T follicular helper cell (primary cell): ENCODE measurements at regions not wholly inside any gene's neighbourhood (a gene's known extent, or its start where the extent isn't known, plus 50 kb on each side); places are given as distances from the start of the nearest gene placed in this dataset.

Source experiments
- DNase-seq: peaks from one replicate; pipeline ENCODE4 v3.0.0-alpha.2; 2020; ENCODE audit warnings: low read depth

DNA sequence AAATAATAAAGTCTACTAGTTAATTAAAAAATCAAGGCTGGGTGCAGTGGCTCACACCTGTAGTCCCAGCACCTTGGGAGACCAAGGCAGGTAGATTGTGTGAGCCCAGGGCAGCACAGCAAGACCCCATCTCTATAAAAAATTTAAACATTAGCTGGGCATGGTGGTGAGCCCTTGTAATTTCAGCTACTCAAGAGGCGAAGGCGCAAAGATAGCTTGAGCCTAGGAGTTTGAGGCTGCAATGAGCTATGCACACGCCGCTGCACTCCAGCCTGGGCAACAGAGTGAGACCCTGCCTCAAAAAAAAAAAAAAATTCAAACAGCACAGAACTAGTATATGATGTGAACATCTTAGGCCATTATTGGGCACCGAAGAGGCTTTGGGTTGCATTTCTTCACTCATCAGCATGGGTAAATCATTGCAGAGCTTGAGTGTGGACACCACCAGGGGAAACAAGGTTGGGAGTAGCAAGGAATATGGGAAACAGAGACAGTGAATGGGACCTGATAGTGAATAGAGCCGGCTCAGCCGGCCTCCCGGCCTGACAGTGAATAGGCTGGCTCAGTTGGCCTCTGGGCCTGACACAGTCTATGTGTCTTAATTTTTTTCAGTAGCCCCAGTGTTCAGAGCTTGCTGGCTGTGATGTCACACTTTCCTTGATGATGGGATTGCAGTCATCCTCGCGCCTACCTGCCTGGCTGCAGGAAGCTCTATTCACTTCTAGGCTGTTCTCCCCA lies 89.1 kb upstream of the ERRFI1 start:
- DNase-seq, result no peak

DNA sequence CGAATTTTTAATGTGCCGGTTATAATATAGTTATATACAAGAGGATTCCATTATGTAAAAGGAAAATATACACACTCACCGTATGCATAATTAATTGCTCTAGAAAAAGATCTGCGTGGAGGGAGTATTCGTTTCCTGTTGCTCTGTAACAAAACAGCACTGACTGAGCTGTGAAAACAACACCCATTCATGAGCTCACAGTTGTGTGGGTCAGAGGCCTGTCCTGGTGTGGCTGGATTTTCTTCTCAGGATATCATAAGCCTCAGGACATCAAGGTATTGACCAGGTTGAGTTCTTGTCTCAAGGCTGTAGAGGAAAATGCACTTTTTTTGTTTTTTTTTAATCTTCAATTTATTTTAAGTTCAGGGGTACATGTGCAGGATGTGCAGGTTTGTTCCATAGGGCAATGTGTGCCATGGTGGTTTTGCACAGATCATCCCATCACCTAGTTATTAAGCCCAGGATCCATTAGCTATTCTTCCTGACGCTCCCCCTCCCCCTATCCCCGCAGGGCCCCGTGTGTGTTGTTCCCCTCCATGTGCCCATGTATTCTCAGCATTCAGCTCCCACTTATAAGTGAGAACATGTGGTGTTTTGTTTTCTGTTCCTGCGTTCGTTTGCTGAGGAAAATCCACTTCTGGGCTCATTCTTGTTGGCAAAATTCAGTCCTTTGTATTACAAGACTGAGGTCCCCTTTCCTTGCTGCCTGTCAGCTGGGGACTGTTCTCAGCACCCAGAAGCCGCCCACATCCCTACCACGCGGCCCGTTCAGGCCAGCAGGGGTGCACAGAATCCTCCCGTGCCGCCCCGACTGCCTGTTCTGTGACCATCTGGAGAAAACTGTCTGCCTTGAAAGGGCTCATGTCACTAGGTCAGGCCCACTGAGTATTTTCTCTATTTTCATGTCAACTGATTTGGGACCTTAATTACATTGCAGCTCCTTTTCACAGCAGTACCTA lies 87.4 kb upstream of the ERRFI1 start:
- no peak for DNase-seq

DNA sequence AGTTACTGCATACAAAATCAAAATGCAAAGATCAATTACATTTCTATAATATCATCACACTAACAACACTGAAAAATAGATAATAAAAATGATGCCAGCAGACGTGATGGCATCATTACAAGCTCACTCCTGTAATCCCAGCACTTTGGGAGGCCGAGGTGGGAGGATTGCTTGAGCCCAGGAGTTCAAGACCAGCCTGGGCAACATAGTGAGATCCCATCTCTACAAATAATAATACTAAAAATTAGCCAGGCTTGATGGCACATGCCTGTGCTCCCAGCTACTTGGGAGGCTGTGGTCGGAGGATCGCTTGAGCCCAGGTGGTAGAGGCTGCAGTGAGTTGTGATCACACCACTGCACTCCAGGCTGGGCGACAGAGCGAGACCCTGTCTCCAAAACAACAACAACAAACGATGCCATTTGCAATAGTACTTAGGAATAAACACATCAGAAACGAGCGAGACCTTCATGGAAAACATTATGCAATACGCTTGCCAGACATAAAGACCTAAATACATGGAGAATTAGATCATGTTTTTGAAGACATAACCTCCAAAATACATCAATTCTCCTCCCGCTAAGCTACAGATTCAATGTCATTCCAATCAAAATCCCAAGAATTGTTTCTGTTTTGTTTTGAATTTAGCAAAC lies 86.6 kb upstream of the ERRFI1 start:
- DNase-seq, result no peak

DNA sequence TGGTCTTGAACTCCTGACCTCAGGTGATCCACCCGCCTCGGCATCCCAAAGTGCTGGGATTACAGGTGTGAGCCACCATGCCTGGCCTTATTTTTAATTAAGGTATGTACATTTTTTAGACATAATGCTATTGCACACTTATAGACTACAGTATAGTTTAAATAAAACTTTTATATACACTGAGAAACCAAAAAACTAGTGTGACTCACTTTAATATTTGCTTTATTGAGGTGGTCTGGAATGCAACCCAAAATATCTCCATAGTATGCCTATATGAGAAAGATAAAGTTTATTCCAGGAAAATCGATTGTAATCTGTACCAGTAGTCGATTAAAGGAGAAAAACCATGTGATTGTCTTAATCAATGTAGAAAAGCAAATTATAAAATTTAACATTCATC lies 85.5 kb upstream of the ERRFI1 start:
- no peak for DNase-seq

DNA sequence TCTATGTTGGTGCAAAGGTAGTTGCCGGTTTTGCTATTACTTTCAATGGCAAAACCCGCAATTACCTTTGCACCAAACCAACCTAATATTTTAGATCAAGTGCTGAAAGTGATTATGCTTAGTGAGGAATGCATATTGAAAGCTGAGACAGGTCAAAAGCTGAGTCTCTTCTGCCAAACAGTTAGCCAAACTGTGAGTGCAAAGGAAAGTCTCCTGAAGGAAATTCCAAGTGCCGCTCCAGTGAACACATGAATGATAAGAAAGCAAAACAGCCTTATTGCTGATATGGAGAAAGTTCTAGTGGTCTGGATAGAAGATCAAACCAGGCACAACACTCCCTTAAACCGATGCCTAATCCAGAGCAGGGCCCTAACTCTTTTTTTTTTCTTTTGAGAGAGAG lies 83.1 kb upstream of the ERRFI1 start:
- no peak for DNase-seq

DNA sequence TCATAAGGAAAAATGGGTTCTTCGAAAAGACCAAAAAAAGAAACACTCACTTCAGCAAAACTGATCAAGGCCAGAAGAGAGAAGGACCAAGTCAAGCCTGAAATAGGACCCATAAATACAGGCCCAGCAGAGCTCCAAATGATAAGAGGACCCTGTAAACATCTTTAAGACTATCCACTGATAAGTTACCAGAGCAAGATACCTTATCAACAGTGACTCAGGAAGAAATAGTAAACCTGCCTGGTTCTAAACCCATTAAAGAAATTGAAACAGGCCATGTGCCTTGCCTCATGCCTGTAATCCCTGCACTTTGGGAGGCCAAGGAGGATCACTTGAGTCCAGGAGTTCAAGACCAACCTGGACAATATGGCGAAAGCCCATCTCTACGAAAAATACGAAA lies 81.8 kb upstream of the ERRFI1 start:
- no peak for DNase-seq

DNA sequence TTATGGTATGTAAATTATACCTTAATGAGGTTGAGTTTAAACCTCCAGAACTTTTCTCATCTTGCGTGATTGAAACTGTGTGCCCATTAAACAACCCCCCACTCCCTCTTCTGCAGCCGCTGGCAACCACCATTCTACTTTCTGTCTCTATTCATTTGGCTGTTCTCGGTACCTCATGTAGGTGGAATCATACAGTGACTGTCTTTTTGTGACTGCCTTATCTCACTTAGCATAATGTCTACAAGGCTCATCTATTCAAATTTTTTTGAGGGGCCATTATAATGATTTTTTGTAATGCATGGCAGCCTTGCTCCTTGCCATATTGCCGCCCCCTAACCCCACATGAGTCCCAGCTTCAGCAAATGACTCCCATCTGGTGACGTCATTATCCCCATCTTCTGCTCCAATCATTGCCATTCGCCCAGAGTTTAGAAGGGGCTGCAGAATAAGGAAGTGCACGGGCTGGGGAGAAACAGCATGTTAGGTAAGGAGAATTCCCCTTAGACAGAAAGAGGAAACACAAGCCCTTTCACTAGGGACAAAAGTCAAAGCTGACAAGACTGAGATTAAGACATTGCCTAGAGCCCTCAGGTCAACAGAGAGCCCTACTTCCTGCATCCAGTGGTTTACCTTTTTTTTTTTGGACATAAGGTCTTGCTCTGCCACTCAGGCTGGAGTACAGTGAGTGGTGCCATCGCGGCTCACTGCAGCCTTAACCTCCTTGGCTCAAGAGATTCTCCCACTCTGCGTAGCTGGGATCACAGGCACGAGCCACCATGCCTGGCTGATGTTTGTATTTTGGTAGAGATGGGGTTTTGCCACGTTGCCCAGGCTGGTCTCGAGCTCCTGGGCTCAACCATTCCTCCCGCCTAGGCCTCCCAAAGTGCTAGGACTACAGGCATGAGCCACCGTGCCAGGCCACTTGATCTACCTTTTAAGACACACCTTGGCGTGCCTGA lies 78.4 kb upstream of the ERRFI1 start:
- no peak for DNase-seq

DNA sequence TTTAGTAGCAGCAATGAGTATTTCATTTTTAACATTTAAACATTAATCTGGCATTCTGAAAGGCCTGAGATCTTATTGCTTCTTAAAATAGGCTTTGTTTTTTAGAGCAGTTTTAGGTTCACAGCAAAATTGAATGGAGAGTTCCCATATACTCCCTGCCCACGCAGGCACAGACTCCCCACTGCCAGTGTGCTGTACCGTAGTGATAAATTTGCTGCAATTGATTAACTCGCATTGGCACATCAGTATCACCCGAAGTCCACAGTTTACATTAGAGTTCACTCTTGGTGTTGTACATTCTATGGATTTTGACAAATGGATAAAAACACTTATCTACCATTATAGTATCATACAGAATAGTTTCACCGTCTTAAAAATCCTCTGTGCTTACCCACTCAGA lies 71.8 kb upstream of the ERRFI1 start:
- DNase-seq, result no peak

DNA sequence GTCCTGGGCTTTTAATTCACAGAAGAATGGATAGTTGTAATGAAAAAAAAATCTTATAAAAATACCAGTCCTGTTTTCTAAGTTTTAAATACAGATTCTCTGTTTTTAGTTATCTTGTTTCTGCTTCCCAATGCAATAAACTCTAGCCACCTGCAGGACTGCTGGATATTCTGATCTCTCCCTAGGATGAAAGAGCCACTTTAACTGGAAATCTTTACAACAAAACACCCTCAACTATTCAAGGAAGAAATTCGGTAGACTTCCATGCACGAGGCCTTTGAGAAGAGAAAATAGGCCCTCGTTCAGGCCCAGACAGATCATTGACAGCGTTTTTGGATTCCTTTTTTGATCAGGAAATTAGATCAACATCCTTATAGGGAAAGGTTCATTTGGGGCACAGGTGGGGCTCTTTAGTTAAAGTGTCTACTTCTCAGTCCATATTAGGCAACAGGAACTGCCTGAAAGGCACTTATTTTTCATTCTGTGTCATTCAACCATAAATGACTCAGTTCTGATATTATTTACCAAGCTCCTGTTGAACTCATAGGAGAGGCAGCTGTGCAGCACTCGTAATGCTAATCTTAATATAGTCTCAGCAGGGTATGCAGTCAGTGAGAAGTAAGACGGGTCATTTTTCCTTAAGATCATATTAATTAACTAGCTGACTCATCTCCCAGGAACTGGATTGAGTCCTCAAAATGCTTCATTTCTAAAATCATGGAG lies 71.1 kb upstream of the ERRFI1 start:
- no peak for DNase-seq

DNA sequence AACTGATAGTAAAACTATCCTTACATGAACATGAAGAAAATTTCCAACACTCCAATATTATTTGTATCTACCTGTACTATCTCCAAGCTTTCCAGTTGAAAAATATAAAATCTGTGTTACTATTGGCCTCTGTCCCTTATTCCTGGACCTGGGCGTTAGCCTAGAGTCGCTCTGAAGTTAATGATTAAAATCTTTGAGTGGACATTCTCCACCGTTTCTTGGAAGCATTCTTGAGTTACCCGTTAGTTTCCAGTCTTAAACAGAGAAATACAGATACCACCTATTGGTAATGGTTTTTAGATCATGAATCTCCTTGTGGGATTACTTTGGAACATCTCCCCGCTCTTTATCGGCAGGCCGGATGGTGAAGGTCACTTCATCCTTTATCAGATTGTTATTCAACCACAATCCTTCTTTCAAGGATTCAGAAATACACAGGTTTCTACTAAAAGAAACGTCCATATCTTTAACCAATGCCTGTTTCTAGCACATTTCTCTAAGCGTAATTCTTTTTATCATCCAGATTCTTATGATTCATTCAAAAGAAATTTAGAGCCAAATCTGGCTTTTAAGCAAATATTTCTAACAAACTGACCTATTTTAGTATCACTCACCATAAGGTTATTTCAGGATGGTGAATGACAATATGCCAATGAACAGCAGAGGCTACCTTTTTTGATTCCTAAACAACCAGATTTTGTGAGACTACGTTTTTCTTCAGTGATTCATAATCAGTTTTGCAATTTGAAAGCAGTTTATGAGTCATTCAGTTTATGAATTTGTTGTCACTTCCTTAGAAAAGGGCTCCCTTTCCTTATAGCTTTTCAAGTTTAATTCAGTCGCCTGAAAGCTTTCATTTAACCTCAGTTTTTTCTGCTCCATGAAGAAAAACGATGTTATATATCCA lies 70.2 kb upstream of the ERRFI1 start:
- no peak for DNase-seq

DNA sequence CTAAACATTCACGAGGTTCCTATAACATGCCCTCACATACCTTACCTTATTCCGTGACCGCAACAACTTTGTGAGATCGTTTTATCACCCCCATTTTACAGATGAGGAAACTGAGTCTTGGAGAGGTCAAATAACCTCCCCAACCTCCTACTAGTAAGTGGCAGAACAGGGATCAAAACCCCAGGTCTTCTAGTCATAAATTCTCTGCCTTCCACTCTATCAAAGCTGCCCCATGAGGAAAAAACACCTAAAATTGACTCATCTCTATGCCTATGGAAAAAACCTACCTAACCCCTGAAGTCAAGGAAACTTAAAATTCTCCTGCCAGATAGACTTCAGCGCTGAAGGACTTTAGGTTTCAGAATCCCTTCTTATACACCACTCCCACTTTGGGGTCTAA lies 69.5 kb upstream of the ERRFI1 start:
- DNase-seq, result no peak

DNA sequence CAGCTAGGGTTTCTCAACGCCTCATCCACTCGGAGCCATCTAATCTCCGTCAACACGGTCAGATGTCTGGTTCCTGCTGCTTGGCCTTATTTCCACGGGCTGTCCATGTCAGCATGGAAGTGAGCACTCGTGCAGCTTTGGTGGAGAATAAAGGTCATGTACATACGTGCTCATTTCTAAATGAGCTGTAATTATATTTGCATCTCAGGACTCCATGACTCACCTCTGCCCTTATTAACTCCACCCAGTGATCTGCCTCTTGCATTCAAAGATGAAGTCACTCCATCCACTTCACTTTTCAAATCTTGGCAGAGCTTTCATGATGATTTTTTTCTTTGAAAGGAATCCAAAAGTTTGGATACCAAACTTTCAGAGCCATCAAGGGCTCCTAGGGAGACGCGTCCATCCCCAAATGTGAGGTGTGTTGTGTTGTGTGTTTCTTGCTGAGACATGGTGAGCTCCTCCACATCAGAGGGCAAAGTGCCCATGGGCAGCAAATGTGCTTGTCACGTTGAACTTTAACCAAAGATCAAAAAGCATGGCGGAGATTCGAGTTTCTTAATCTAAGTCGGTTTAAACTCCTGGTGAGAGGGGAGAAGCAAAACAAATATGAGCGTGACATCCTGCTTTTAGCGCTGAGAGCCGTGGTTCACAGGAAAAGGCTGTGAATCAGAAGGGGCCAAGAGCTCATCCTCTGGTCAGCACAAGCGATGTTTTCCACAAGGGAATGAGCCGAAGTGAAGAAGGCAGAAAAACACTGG lies 68.6 kb upstream of the ERRFI1 start:
- DNase-seq, result no peak

DNA sequence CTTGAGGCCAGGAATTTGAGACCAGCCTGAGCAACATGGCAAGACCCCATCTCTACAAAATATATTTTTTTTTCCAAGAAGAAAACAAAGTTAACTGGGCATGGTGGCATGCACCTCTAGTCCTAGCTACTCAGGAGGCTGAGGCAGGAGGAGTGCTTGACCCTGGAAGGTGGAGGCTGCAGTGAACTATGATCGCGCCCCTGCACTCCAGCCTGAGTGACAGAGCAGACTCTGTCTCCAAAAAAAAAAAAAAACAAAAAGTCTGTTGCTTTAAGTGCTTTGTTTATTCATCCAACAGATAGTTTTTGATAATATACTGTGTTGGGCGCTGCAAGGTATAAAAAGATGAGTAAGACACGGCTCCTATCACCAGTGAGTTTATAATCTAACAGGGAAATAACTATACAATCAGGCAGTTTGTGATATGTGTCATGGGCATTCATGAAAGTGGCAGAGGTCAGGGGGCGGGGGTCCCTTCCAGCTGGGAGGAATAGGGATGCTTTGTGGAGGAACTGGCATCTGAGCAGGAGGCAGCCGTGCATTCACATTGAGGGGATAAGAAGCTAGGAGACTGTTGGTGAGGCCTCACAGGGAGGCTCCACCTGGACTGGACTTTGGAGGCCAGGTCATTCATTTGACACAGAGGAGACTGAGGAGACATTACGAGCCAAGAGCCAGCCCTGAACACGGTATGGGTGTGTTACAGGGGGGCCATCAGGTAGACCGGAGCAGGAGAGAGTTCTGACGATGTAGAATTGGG lies 67.3 kb upstream of the ERRFI1 start:
- DNase-seq, result no peak

DNA sequence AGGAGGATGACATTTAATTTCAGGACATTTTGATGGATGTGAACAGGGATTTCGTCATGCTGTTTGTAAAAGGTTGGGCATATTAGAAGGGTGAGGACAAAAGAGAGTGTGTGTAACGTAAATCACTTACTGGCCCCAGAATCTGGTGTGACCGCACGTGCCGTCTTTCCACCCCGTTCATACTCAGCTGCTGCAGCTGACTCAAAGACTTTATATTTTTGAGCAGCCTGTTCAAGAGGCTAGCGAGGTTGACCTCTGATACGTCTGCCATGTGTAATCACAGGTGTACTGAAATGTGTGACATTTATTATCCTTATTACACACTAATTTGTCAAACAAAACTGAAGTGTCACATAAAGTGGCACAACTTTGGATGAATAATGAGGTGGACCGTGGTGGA lies 66.5 kb upstream of the ERRFI1 start:
- no peak for DNase-seq

DNA sequence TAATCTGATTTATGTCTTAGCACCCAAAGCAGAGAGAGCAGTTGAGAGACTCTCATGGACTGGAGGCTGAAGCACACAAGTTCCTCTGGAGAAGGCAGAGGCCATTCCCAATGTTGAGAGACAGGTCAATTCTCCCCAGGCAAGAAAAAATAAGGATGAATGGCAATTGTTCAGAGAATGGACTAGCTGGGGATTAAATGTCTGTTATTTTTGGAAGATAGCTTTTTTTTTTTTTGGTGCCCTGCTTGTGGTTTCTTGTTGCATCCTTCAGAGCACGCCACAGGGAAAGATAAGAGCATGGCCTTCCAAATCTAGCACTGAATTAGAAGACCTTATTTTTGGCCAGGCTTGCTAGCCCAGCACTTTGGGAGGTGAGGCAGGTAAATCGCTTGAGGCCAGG lies 65.6 kb upstream of the ERRFI1 start:
- DNase-seq, result no peak

DNA sequence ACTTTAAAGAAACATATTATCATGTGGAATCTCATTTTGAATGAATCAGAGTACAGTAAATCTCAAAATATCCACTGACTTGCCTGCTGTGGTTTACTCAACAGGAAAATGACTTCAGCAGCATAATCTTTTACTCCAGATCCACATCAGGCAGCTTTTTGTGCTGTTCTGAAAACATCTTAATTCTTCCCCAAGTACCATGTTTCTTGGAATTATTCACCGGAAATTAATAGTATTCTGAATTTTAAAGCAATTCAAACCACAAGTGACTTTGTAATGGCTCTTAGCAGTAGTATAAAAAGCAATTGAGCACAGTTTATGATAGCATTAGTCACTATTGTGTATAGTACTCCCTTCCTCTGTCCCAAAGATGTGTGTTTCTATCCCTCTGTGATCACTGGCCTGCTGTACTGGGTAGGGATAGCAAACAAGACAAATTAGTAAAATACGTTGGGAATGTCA lies 64.2 kb upstream of the ERRFI1 start:
- no peak for DNase-seq

DNA sequence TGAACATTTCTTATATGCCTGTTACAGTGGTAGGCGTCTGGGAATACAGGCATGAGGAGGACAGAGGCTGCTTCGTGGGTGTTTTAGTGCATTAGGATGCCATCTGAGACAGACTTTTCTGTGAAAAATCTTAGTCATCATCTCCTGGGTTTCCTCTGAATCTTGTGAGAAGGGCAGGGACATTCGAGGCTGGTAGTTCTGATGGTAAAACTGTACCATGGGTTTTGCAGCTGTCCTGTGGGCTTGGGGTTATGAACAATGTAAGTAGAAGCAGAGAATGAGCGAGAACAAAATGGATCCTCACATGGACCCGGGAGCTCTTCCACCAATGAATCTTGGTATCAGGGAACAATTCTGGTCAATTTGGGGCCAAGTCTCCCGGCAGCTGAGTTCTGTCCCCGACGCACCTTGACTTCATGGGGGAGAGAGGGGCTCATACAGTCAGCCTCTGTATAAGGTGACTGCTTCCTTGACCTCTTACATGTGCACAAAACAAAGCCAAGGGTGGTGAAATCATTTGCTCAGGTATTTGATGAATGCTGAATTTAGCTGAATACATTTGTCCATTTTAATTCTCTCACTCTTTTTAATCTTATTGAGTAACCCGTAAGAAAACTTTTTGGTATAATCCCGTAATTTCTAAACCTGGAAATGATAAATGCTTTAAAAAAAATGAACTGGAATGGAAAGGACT lies 63.6 kb upstream of the ERRFI1 start:
- no peak for DNase-seq

DNA sequence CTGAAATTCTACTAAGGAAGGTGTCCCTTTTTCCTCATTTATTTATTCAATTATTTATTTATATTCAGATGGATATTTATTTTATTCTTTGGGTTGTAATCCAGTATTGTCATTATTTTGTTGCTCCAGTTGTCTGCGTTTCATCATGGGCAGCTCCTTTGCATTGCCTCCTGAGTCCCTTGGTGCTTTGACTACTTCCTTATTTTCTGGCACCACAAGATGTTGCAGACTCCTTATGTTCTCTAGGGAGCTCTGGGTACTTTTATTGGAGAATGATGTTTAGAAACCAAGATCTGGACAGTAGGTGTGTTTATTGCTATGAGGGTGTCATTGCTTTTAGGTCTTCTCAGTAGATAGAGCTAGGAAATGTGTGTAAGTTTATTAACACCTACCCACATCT lies 59.9 kb upstream of the ERRFI1 start:
- no peak for DNase-seq
